Smooth muscle cell (in vitro differentiated cells): ENCODE measurements at regions not wholly inside any gene's neighbourhood (a gene's known extent, or its start where the extent isn't known, plus 50 kb on each side); places are given as distances from the start of the nearest gene placed in this dataset.

Experiments used
- DNase-seq: peaks from one replicate; lab custom pipeline; 2025; ENCODE audit not compliant: unreplicated experiment; lab: John Stamatoyannopoulos, UW
- H2AFZ ChIP-seq: fragments of 200-600 bp; sonication (generic); 2 replicates; pipeline ENCODE4 v1.6.0; 2016; ENCODE audit warnings: antibody characterized with exemption, low read depth, mild to moderate bottlenecking
- H3F3A ChIP-seq: fragments of 200-600 bp; sonication (generic); 2 replicates; pipeline ENCODE4 v1.6.0; 2017; ENCODE audit warnings: antibody characterized with exemption, low read depth
- H3K27ac ChIP-seq: fragments of 200-600 bp; sonication (generic); 2 replicates; pipeline ENCODE4 v1.5.1; 2016; ENCODE audit warnings: low read depth, mild to moderate bottlenecking
- H3K27me3 ChIP-seq: fragments of 200-600 bp; sonication (generic); 2 replicates; pipeline ENCODE4 v1.6.1; 2016; ENCODE audit warnings: low read depth, mild to moderate bottlenecking
- H3K36me3 ChIP-seq: fragments of 200-600 bp; sonication (generic); 2 replicates; pipeline ENCODE4 v1.5.1; 2016; ENCODE audit warnings: low read depth
- H3K4me1 ChIP-seq: fragments of 200-600 bp; sonication (generic); 2 replicates; pipeline ENCODE4 v1.5.1; 2016; ENCODE audit warnings: low read depth
- H3K4me2 ChIP-seq: fragments of 200-600 bp; sonication (generic); 2 replicates; pipeline ENCODE4 v1.6.0; 2016; ENCODE audit warnings: mild to moderate bottlenecking
- H3K4me3 ChIP-seq: fragments of 200-600 bp; sonication (generic); 2 replicates; pipeline ENCODE4 v1.5.1; 2016; ENCODE audit warnings: mild to moderate bottlenecking
- H3K79me2 ChIP-seq: fragments of 200-600 bp; sonication (generic); 2 replicates; pipeline ENCODE4 v1.6.0; 2016; ENCODE audit warnings: low read depth, mild to moderate bottlenecking
- H3K9ac ChIP-seq: fragments of 200-600 bp; sonication (generic); 2 replicates; pipeline ENCODE4 v1.6.0; 2016; ENCODE audit warnings: low read depth
- H3K9me3 ChIP-seq: fragments of 200-600 bp; sonication (generic); replicated peaks from 2 replicates; pipeline ENCODE4 v1.5.1; 2016; ENCODE audit warnings: low read depth
- H4K20me1 ChIP-seq: fragments of 200-600 bp; sonication (generic); 2 replicates; pipeline ENCODE4 v1.6.0; 2016; ENCODE audit warnings: low read depth
- WGBS: methylation state at CpG from one replicate; pipeline ENCODE4 v1.1.7; 2016; ENCODE audit warnings: low lambda C conversion rate; 5-methylcytosine and 5-hydroxymethylcytosine counted together
- TF ChIP-seq, protein P1 (sequence below): fragments of 200-600 bp; sonication (generic); IDR thresholded peaks from 2 replicates; pipeline ENCODE4 v1.5.1; 2017; ENCODE audit warnings: borderline replicate concordance, mild to moderate bottlenecking, antibody characterized with exemption; ENCODE audit not compliant: insufficient read depth, poor library complexity, severe bottlenecking

DNA sequence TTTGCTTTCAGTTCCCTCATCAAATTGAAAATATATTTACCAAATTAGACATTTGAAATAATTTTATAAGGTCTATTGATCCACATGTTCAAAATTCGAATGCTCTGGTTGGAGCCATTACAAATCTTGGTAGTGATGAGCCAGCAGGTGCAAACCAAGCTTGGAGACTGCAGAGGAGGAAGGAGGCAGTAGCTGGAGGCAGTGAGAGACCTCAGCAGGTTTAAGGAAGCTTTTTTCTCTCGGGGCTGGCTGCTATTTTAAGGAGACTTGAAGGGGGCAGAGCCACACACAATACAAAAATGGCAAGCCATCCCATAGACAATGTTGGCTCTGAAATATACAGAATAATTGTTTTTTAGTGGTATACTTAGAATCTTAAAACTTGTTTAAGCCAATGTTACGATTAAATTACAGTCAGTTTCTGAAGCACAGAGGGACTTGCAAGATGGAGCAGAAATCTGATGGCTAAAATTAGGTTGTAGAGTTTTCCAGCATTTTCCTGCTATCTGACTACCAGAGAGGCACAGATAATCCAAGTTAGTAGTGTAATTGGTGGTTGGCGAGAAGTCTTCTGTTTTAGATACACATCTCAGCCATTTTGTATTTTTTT is 185.8 kb downstream of the SNX10 start:
- Histone ChIP-seq H3K9ac (no peak overlapping the region), H3K36me3 (no peaks in the 10 kb centered on the region), H2AFZ (no peak overlapping the region), H3K27me3 (no peaks in the 10 kb centered on the region), H3K79me2 (no peaks in the 10 kb centered on the region), H3K4me1 (no peaks in the 10 kb centered on the region), H3K4me3 (no peak overlapping the region), H3K27ac (no peak overlapping the region), H3K9me3 (no peaks in the 10 kb centered on the region), H3F3A (no peaks in the 10 kb centered on the region), H3K4me2 (no peak overlapping the region), H4K20me1 (no peaks in the 10 kb centered on the region)
- WGBS, result 80% methylated on average over 4 of the region's 4 CpGs
- no peak for DNase-seq
- TF ChIP-seq, protein P1, sequence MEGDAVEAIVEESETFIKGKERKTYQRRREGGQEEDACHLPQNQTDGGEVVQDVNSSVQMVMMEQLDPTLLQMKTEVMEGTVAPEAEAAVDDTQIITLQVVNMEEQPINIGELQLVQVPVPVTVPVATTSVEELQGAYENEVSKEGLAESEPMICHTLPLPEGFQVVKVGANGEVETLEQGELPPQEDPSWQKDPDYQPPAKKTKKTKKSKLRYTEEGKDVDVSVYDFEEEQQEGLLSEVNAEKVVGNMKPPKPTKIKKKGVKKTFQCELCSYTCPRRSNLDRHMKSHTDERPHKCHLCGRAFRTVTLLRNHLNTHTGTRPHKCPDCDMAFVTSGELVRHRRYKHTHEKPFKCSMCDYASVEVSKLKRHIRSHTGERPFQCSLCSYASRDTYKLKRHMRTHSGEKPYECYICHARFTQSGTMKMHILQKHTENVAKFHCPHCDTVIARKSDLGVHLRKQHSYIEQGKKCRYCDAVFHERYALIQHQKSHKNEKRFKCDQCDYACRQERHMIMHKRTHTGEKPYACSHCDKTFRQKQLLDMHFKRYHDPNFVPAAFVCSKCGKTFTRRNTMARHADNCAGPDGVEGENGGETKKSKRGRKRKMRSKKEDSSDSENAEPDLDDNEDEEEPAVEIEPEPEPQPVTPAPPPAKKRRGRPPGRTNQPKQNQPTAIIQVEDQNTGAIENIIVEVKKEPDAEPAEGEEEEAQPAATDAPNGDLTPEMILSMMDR, result no peak

DNA sequence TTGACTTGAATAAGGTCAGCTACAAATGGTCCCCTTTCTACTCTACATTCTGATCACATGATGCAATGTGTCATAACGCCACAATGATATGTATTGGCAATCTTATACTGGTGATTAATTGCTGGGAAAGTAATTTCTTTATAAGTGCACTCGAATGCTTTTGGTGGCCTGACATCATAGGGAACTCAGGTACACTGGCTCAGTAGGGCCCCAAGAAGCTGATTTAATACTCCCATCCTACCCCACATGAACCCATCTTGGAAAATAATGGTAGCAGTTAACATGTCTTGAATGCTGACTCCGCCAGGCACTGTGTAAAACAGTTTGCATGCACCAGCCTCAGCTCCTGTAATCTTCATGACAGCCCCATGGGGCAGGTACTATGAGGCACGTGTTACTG is 186.9 kb downstream of the SNX10 start:
- Histone ChIP-seq H3K27ac (no peak overlapping the region), H3K9me3 (no peaks in the 10 kb centered on the region), H3K4me3 (no peak overlapping the region), H3K36me3 (no peaks in the 10 kb centered on the region), H3K4me2 (no peak overlapping the region), H4K20me1 (no peaks in the 10 kb centered on the region), H3K27me3 (no peaks in the 10 kb centered on the region), H3K79me2 (no peaks in the 10 kb centered on the region), H3K4me1 (no peaks in the 10 kb centered on the region), H3K9ac (no peak overlapping the region), H3F3A (no peaks in the 10 kb centered on the region), H2AFZ (no peak overlapping the region)
- TF ChIP-seq, protein P1, result no peak
- DNase-seq, result no peak
- WGBS, result 94% methylated on average over 4 of the region's 4 CpGs

DNA sequence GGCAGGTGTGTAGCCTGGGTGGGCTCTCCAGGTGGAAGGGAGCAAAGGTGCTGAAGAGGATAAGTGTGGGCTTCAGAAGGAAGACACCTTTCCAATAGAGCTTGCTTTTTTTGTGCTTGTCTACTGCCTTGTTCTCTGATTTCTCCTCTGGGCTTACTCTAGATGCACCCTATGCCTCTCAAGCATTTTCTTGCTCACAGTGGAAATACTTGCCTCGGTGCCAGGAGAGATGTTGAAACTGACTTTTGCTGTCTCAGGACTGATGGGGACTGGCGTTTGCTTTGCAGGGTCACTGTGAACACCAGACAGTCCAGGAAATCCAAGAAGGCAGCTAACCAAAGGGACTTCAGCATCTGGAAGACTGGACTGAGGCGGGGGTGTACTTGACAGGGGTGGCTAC is 187.9 kb downstream of the SNX10 start:
- no peak overlapping the region for H3K9ac ChIP-seq
- DNase-seq, result no peak
- no peak overlapping the region for H3K27ac ChIP-seq
- WGBS, result 81% methylated on average over 3 of the region's 3 CpGs
- no peaks in the 10 kb centered on the region for H3K36me3 ChIP-seq
- no peaks in the 10 kb centered on the region for H3K9me3 ChIP-seq
- H3F3A ChIP-seq, result no peaks in the 10 kb centered on the region
- H2AFZ ChIP-seq, result no peak overlapping the region
- no peak overlapping the region for H3K4me2 ChIP-seq
- TF ChIP-seq, protein P1, result no peak
- H3K4me3 ChIP-seq, result no peak overlapping the region
- no peaks in the 10 kb centered on the region for H3K27me3 ChIP-seq
- H4K20me1 ChIP-seq, result no peaks in the 10 kb centered on the region
- H3K79me2 ChIP-seq, result no peaks in the 10 kb centered on the region
- H3K4me1 ChIP-seq, result no peaks in the 10 kb centered on the region

DNA sequence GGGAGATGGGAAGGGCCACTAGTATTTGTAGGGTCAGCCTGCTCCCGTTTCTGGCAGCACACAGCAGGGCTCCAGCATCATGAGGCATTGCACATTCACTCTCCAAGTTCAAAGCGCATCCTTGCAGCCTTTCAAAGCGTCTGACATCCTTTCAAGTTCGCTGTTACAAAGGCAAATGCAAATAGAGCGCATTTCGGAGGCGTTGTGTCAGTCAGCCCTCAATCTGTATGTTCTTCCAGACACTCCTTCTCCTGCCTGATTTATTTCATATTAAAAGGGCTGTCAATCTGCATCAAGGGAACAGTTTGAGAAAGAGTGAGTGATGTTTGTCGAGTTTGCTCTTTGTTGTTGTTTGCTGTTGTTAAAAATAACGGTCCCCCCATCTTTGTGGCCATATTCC is 188.5 kb downstream of the SNX10 start:
- H3K9ac ChIP-seq, result no peak overlapping the region
- H3K27ac ChIP-seq, result no peak overlapping the region
- 56% methylated on average over 9 of the region's 9 CpGs for WGBS

More for the DNA sequence above, 188.5 kb downstream of the SNX10 start:
- TF ChIP-seq, protein P1, result no peak
- no peaks in the 10 kb centered on the region for H3K9me3 ChIP-seq
- no peaks in the 10 kb centered on the region for H4K20me1 ChIP-seq
- H2AFZ ChIP-seq, result no peak overlapping the region
- no peaks in the 10 kb centered on the region for H3F3A ChIP-seq
- H3K4me2 ChIP-seq, result no peak overlapping the region
- no peaks in the 10 kb centered on the region for H3K36me3 ChIP-seq
- no peaks in the 10 kb centered on the region for H3K4me1 ChIP-seq
- DNase-seq, result no peak
- no peaks in the 10 kb centered on the region for H3K79me2 ChIP-seq
- no peak overlapping the region for H3K4me3 ChIP-seq
- H3K27me3 ChIP-seq, result no peaks in the 10 kb centered on the region
